Non-pigmented ciliary epithelial cell (primary cell): ENCODE measurements at regions not wholly inside any gene's neighbourhood (a gene's known extent, or its start where the extent isn't known, plus 50 kb on each side); places are given as distances from the start of the nearest gene placed in this dataset.

Experiments used
- DNase-seq: peaks from one replicate; pipeline ENCODE4 v3.0.0-alpha.2; 2010; ENCODE audit warnings: low read depth

- no peak for DNase-seq
These were observed 91.3 kb upstream of the HEY2 start for GRCh38 chr6:125658136-125658535.

- DNase-seq, result no peak
These were observed 90.5 kb upstream of the HEY2 start for GRCh38 chr6:125658759-125659431.

- no peak for DNase-seq
These were observed 89.5 kb upstream of the HEY2 start for GRCh38 chr6:125659887-125660286.

GRCh38 chr6:125662296-125662695, 87.1 kb upstream of the HEY2 start:
- no peak for DNase-seq

GRCh38 chr6:125665295-125665814, 84.1 kb upstream of the HEY2 start:
- DNase-seq, result no peak

- DNase-seq, result no peak
These were observed 82.1 kb upstream of the HEY2 start for GRCh38 chr6:125667326-125667725.

GRCh38 chr6:125668071-125668470, 81.4 kb upstream of the HEY2 start:
- DNase-seq, result no peak

GRCh38 chr6:125670568-125670967, 78.9 kb upstream of the HEY2 start:
- DNase-seq, result no peak

- DNase-seq, result no peak
These were observed 78.1 kb upstream of the HEY2 start for GRCh38 chr6:125671323-125671722.

- DNase-seq, result no peak
These were observed 75.2 kb upstream of the HEY2 start for GRCh38 chr6:125674230-125674629.

- DNase-seq, result no peak
These were observed 70.8 kb upstream of the HEY2 start for GRCh38 chr6:125678601-125679000.

GRCh38 chr6:125679128-125679527, 70.3 kb upstream of the HEY2 start:
- no peak for DNase-seq

- DNase-seq, result no peak
These were observed 69.8 kb upstream of the HEY2 start for GRCh38 chr6:125679651-125680050.

GRCh38 chr6:125682939-125683338, 66.5 kb upstream of the HEY2 start:
- no peak for DNase-seq

GRCh38 chr6:125688138-125688537, 61.3 kb upstream of the HEY2 start:
- no peak for DNase-seq

- DNase-seq, result no peak
These were observed 56.0 kb upstream of the HEY2 start for GRCh38 chr6:125693480-125693879.

GRCh38 chr6:125699591-125699990, 49.8 kb upstream of the HEY2 start:
- DNase-seq, result no peak
